ENCODE measurements at regions not wholly inside any gene's neighbourhood (a gene's known extent, or its start where the extent isn't known, plus 50 kb on each side); places are given as distances from the start of the nearest gene placed in this dataset.

DNA sequence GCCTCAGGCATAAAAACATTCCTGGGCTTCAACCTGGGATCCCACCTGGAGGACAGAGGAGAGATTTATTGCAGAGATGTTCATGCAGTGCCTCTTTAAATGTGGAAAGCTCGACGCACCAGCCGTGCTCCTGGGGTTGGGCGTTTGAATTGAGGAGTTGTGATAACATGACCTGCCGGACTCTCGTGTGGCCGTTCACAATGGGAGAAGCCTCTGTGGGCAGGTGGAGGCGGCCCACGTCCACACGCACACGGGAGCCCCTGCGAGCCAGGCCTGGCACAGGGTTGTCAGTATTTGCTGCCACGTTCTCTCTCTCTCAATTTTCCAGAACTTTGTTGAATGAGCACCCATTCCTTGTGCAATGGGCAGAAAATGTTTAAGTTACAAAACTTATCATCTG is 58.3 kb upstream of the PPARA start:
- no peak for DNase-seq

DNA sequence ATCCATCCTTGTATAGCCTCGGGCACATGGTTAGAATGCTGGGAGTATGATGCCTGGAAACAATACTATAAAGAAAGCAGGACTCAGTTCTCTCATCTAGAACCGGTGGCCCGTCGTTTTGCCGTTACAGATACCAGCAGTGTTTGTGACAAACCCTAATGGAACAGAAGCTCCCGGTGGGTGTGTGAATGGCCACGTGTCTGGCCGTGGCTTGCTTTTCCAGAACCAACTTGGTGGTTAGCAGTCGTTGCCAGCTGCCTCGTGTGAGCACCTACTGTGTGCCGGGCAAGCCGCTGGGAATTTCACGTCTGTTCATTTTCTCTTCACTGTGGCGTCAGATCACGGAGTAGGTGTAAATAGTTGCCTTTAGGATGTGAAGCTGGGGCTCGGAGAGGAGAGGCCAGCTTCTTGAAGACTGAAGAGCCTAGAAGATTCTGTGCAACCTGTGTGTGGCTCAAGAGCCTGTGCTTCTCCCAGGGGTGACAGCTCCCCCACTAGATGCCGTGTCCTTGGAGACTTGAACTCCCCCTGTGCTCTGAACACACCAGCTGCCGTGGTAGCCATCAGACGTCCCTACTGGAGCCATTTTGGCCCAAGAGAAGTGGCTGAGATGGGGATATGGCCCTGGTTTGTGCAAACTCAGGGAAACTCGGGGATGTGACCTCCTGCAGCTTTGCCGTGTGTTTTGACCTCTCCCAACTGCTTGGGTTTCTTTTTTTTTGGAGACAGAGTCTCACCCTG is 57.5 kb upstream of the PPARA start:
- DNase-seq: no peak

DNA sequence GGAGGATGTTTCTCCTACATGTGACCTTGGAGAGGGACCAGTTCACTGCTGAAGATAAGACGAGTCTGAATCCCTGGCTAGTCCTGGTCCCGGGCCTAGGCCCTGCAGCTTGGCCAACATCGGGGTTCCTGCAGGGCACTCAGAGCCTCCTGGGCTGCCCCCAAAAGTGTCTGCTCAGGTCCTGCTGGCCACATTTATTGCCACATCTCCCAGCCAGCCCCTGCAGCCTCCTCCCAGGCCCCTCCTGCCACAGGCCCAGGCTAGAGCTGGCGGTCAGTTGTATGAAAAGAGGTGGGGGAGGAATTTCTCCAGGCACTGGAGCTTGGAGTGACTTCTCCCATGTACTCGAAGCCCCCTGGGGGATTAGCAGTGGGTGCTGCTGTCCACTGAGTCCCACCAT is 56.5 kb upstream of the PPARA start:
- DNase-seq: no peak

DNA sequence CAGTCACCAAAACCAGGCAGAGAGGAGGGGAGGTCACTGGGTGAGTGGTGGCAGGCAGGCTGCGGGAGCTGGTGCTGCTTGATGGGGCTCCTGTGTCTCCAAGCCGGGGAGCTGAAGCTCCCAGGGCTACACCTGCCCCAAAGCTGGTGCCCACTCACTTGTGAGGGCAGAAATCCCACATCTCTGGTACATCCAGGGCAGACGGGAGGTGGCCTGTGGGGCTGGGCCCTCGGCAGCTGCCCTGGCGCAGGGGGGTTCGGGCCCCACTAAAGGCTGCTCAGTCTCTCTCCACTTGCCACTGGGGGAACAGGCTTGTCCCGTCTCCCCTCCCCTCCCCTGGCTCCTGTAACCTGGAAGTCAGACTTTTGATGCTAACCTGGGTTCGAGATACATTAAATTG is 55.6 kb upstream of the PPARA start:
- no peak for DNase-seq

DNA sequence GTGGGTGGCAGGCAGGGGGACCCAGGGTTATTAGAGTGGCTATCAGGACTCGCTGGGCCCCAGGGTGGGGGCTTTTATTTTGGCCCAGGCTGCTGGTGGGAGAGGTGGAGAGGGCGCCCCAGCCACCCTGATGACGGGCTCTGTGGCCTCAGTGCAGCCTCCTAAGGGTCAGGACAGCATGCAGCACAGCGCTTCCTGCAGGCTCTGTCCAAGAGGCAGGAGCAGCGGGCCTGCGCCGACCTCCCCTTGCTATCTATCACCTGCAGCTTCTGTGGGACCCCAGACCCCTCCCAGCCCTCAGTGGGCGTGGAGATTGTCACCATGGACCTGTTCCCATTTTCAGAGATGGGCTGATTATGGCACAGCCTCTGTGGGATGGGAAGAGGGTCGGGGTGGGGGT is 54.3 kb upstream of the PPARA start:
- DNase-seq: no peak

DNA sequence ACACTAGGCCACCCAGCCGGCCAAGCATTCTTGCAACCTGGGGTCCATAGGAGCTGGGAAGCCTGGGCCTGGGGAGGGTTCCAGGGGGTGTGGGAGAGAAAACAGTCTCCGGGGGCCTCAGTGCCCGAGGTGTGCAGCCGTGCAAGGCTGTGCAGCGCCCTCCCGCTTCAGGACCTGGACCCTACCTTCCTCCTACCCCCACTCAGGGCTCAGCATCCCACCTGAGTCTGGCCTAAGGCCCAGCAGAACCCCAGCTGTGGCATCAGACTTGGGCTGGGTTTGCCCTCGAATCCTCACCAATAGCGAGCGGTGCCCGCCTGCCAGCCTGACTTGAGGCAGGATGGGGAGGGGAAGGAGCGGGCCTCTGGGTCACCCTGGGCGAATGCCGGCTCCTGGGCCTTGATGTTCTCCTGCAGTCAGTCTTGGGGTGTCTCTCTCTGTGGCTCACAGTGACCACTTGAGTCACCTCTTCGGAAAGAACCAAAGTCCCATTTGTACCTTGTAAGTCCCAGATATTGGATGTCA is 53.6 kb upstream of the PPARA start:
- DNase-seq: no peak

DNA sequence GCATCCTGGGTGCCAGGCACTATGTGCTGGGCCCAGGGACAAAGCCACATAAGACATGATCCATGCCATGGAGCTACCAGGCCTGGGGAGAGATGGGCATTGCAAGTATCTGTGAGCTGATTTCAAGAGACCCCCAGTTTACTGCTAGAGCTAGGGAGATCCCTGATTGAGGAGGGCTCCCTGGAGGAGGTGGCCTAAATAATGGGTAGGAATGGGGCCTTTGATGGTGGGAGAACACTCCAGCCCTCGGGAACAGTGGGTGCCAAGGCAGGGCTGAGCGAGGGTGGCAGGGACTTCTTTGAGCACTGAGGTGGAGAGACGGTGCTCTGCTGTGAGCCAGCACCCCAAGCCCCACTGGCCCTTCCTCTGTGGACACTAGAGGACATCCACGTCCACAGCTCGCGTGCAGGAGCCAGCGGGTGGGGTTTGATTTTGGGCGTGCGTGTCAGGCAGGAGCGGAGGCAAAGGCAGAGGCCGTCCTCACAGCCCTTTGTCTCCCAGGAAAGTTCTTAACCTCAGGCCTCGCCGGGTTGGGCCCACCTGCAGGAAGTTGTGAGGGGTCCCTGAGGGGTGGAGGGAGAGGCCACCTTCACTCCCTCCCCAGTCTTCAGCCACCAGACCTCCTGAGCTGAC is 52.9 kb upstream of the PPARA start:
- DNase-seq: no peak

DNA sequence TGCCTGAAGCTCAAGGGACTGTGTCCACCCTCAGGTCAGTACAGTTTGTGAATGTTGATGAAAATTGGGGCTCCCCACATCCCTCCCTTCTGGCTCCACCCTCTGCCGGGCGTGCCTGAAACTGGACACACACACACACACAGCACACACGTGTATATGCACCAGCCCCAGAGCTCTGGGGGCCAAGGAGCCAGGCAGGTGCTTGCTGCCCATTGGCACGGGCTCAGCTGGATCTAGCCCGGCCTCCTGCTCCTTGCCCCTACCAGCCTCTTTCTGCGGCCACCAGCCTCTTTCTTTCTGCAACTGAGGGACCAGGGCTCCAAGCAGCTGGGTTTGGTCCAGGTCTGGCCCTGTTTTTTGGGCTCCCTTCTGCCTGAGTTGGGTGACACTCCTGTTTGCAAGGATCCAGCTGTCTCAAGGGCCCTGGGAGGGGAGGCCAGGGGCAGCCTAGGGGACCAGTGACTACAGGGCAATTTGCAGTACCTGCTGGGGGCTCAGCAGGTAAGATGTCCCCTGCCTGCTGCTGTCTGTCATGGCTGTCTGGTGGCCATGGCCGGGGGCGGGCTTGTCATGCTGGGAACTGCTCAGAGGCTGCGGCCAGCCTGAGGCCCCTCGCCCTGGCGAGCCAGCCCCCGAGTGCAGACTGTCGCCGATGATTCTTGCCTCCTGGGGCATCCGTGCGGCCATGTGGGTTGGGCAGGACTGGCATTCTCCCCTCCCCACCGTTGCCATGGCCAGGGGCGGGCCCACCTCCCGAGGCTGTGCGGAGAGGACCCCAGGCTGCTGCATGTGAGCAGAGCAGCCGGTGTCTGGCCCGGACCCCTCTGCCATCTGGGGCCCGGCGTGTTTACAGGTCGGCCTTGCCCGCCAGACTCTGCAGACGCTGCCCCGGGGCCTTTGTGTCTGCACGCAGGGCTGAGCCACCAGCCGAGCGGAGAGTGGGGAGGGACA is 51.5 kb upstream of the PPARA start:
- DNase-seq: no peak

DNA sequence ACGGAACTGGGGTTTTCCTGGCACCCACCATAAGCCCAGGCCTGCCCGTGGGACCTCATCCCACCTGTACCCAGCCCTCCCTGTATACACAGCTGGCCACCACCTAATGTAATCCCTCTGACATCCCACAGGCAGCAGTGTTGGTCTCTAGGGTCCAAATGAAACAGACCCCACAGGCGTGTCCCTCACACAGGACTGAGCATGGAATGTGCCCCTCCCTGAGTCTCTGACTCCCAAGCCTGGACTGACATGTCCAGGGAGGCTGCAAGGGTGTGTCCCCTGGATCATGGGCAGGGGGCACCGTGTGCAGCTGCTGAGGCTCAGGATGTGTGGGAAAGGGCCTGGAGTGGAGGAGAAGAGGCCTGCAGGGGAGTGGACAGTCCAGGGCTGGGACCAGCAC is 50.6 kb upstream of the PPARA start:
- DNase-seq: no peak

DNA sequence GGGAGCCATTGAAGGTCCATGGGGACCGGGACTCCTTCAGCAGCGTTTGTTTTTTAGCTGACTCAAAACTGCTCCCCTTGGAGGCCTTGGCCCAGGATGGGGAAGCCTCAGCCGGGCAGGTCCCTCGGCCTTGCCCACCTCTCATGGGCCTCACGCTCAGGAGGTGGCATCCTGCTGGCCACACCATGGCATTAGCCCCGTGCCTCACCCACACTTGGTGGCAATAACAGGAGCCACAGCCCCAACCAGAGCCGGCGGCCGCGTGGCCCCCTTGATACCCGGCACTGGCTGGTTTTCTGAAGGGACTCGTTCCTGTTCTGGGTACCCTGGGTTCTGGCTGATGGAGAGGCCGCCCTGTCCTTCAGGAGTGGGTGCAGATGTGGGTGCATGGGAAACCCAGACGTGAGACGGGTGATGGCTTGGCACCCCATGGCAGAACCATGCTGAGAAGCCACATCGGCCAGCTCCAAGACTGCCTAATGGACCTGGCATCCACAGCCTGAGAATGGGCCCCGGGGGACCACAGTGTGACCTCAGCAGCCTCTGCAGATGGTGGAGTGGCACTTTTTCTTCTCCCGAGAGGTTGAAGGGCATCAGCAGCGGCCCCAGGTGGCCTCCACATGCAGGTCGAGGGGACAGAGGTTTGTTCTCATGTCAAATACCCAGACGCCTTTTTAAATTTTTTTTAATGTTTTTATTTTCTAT is 49.8 kb upstream of the PPARA start:
- no peak for DNase-seq
